GM21526 (cell line): ENCODE measurements at regions not wholly inside any gene's neighbourhood (a gene's known extent, or its start where the extent isn't known, plus 50 kb on each side); places are given as distances from the start of the nearest gene placed in this dataset.

Source experiments
- ATAC-seq: cut with Tn5 transposase; IDR thresholded peaks from one replicate; pipeline ENCODE4 v1.9.1; 2021; ENCODE audit warnings: moderate library complexity; ENCODE audit not compliant: unreplicated experiment, low FRiP score

- ATAC-seq, result no peak
Measured at GRCh38 chr4:60565558-60565957, 634.6 kb upstream of the ADGRL3 start.

- no peak for ATAC-seq
Measured at GRCh38 chr4:60575336-60575735, 624.8 kb upstream of the ADGRL3 start.

GRCh38 chr4:60579335-60579734, 620.8 kb upstream of the ADGRL3 start:
- no peak for ATAC-seq

- ATAC-seq, result no peak
Measured at GRCh38 chr4:60581919-60582536, 618.1 kb upstream of the ADGRL3 start.

- ATAC-seq, result no peak
Measured at GRCh38 chr4:60588556-60588955, 611.6 kb upstream of the ADGRL3 start.

DNA sequence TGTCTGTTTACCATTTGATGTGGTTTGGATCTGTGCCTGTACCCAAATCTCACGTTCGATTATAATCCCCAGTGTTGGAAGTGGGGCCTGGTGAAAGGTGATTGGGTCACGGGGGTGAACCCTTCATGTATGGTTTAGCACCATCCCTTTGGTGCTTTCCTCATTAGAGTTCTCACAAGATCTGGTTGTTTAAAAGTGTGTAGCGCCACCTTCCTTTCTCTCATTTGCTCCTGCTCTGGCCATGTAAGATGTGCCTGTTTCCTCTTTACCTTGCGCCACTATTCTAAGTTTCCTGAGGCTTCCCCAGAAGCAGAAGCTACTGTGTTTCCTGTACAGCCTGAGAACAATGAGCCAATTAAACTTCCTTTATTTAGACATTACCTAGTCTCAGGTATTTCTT, 610.7 kb upstream of the ADGRL3 start:
- no peak for ATAC-seq

- ATAC-seq, result no peak
Measured at GRCh38 chr4:60590116-60590515, 610.0 kb upstream of the ADGRL3 start.

DNA sequence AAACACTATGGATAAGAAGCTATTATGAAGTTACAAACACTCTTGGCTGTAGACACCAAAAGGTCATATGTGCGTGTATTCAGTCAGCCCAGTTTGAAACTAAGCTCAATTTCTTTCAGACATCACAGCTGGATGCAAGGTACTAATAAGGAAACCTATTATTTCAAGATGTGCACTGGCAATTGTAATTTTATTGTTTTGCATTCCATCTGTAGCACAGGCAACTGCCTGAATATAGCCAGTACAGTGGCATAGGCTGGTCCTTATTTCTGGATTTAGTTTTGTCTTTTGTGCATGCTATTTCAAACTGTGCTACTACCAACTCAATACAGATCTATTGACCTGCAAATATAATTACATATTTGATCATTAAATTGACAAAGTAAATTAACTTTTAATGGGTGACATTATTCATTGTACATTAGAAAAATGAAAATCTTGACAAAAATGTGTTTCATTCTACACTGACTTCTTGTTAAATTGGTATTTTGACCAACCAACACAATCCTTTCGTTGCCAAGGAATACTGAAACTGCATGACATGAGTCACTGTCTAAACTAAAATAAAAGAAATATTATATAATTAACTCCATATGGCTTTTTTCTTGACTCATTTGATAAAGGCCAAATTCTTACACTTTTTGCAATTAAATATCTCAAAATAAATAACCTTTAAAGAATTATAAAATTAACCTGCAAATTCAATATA, 594.3 kb upstream of the ADGRL3 start:
- ATAC-seq, result no peak

GRCh38 chr4:60611762-60612496, 588.2 kb upstream of the ADGRL3 start:
- ATAC-seq, result no peak

- ATAC-seq, result no peak
Measured at GRCh38 chr4:60617731-60618130, 582.4 kb upstream of the ADGRL3 start.

DNA sequence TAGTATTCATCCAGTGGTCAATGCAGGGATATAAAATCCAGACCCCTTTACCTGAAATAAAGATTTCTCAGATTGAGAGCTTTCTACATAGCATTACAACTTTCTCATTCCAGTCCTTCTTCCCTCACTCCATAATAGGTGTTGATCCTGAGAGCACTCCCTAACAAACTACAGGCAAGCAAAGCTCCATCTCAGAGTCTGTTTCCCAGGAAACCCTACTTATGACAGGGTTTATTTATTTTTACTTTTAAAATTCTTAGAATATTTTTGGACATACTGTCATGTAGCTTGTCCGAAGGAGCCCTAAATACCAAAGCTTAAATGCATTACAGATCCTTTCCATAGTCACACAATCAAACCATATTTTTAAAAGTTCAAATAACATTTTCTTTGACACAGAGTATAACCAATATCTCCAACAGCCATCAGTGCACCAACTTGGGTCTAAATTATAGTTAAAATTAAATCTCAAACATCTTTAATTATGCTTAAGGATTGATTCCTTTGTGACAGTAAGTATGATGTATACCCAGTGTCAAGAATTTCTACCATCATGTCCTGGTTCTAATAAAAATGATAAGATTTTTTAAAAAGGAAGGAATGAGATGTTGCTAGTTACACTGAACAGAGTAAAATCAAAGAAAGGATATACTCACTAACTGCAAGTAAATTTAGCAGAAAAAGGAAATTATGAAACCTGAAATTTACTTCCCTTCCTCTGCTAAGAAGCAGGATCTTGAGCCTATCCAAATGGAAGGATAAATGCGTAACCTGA, 580.4 kb upstream of the ADGRL3 start:
- ATAC-seq, result no peak

- no peak for ATAC-seq
Measured at GRCh38 chr4:60637976-60638375, 562.1 kb upstream of the ADGRL3 start.

DNA sequence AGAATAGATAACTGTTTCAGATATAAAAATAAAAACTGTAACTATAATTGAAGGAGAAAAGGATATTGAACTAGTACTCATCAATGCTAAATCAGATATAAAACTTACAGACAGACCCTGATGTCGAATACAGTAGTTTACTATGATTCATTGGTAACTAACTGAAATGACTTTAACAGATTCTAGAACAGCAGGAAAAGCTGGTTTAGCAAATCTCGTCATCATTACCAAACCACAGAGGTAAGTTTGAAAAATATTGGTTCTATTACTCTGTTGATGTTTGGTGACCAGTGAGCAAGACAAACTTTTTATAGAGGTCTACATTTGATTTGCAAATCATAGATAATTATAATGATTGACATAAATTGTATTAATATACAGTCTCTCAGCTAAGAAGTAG, 551.4 kb upstream of the ADGRL3 start:
- no peak for ATAC-seq

GRCh38 chr4:60652933-60653332, 547.2 kb upstream of the ADGRL3 start:
- no peak for ATAC-seq

- no peak for ATAC-seq
Measured at GRCh38 chr4:60655356-60655755, 544.8 kb upstream of the ADGRL3 start.

DNA sequence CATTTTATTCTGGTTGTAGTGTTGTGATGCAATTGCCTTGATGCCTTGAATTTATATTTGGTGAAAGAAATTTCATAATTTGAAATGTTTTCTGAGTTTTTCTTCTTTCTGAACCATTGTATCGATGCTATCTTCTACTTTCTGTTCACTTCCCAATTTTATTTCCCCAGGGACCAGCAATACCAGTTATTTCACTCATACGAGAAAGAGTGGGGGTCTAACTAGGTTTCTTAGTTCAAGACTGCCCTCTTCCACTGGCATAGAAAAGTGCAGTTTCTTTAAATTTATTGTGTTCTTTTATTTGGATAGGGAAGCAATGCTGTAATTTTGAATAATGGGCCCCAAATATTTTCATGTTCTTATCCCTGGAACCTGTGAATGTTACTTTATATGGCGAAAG, 544.0 kb upstream of the ADGRL3 start:
- ATAC-seq, result no peak

DNA sequence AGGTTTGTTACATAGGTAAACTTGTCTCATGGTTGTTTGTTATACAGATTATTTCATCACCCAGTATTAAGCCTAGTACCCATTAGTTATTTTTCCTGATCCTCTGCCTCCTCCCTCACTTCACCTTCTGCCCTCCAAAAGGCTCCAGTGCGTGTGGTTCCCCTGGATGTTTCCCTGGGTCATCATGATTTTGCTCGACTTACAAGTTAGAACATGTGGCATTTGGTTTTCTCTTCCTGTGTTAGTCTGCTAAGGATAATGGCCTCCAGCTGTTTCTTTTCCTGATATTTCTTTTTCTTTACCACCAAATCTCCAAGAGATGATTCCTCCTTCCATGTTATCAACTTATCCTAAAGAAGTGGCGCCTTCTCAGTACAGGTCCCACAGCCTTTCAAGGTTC, 543.1 kb upstream of the ADGRL3 start:
- no peak for ATAC-seq

DNA sequence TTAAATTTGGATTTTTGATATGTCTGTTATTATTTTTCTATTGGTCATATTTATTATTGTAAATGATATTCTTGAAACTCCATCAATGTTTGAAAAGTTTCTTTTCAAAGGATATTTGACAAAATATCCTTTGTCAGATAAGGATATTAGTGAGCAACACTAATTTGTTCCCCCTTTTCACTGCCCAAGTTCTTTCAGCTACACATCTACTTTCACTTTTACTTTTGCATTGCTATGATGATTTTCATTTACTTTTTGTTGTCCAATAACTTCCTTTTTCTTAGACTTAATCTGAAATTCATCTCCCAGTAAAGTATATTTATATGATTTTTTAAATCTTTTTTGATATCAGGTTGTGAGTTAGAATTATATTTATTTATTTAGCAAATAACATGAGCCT, 542.3 kb upstream of the ADGRL3 start:
- no peak for ATAC-seq

GRCh38 chr4:60663769-60664168, 536.4 kb upstream of the ADGRL3 start:
- no peak for ATAC-seq

GRCh38 chr4:60682901-60683300, 517.2 kb upstream of the ADGRL3 start:
- no peak for ATAC-seq

DNA sequence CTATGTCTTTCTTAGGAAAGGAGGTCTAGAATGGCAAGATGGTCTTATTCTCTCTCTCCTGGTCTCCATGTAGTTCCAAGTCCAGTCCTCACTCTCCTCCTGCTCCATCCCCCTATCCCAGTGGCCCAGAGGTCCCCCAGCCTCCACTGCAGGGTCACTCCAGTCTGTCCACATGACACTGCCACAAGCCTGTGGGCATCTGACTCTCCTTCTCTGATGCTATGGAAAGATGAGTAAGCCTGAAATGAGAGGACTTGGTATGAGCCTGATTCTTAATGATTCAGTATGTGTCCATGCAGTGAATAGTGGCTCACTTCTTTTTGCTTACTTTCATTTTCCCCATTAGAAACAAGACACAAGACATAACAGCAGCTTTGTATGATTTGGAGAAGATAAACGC, 516.8 kb upstream of the ADGRL3 start:
- ATAC-seq, result no peak
